C4-2B (cell line): ENCODE measurements at regions not wholly inside any gene's neighbourhood (a gene's known extent, or its start where the extent isn't known, plus 50 kb on each side); places are given as distances from the start of the nearest gene placed in this dataset.

Experiments used
- H3K27ac ChIP-seq: fragments of 450-650 bp; 2 replicates; pipeline ENCODE4 v1.5.1; 2017
- ZFX ChIP-seq: fragments of 450-650 bp; IDR thresholded peaks from 2 replicates; pipeline ENCODE4 v1.6.1; 2017
- TF ChIP-seq, protein P1 (sequence below): fragments of 450-650 bp; conservative IDR thresholded peaks from 2 replicates; pipeline ENCODE4 v1.5.1; 2017; ENCODE audit warnings: mild to moderate bottlenecking

DNA sequence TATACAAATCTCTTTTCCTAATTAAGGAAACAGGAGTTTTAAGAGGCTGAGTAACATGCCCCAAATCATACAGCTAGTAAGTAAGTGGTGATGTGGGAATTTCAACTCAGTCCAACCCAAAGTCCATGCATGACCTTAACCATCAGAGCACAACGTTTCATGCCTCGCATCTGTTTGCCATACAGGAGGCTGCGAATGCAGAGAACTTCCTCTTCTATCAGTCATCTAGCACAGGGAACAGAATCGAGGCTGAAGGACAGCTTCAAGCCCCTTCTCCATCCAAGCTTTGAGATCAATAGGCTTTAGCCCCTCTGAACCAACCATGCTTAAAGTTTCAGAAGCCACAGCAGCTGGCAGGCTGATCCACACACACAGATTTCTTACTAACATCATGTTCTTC, 113.2 kb downstream of the MAFB start:
- H3K27ac ChIP-seq = no peak overlapping the region
- TF ChIP-seq, protein P1, sequence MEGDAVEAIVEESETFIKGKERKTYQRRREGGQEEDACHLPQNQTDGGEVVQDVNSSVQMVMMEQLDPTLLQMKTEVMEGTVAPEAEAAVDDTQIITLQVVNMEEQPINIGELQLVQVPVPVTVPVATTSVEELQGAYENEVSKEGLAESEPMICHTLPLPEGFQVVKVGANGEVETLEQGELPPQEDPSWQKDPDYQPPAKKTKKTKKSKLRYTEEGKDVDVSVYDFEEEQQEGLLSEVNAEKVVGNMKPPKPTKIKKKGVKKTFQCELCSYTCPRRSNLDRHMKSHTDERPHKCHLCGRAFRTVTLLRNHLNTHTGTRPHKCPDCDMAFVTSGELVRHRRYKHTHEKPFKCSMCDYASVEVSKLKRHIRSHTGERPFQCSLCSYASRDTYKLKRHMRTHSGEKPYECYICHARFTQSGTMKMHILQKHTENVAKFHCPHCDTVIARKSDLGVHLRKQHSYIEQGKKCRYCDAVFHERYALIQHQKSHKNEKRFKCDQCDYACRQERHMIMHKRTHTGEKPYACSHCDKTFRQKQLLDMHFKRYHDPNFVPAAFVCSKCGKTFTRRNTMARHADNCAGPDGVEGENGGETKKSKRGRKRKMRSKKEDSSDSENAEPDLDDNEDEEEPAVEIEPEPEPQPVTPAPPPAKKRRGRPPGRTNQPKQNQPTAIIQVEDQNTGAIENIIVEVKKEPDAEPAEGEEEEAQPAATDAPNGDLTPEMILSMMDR = no peak
- TF ChIP-seq ZFX = no peak

DNA sequence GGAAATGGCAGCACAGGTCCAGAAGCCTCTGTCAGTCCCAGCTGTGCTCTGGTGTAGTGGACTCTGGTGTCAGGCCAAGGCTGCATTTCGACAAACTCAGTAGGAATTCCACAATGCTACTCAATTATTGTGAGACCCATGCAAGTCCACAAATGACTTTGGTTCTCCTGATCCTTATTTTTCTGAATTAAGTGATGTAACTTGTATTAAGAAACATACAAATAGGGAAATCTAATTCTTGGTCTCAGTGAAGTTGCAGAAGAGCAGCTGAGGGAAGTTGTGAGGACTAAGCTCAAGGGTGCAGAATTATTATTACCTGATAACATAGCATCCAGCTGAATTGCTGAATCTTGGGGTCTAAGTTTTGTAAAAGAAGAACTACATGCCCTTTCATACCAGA, 116.8 kb downstream of the MAFB start:
- TF ChIP-seq, protein P1 = no peak
- TF ChIP-seq ZFX = no peak
- no peak overlapping the region for H3K27ac ChIP-seq

DNA sequence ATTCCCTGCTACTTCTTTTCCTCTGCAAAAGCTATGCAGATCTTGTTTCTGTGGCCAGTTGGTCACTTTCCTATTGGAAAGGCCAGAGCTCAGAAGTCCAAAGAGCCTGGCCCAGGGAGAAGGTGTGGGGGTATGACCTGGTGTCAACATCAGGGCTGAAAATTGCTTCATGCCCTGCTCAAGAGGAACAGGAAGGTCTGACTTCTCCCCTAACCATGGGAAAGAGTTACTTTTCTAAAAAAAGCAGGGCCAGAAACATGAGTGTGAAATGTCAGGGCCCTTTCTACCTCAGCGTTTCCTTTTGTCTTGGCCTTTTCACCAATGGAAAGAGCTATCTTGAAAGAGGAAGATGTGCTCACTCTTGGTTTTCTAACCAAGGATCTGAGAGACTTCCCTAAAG, 117.4 kb downstream of the MAFB start:
- H3K27ac ChIP-seq = no peak overlapping the region
- TF ChIP-seq, protein P1 = no peak
- TF ChIP-seq ZFX = no peak

DNA sequence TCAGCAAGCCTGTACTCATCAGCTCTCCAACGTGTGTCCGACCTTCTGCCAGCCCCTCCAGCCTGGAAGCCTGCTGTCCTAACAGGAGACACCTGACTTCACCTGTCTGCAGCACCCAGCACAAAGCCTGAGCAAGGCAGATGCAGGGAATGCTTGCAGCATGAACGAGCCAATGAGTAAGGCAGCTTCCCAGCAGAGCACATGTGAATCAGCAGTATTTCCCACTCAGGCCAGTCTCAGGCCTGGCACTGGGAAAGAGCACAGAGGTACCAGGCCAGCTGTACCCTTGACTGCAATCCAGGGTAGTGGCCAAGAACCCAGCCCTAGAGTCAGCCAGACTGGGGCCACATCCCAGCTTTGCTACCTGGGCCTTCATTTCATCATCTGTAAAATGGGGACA, 120.8 kb downstream of the MAFB start:
- no peak overlapping the region for H3K27ac ChIP-seq
- no peak for TF ChIP-seq ZFX
- TF ChIP-seq, protein P1 = no peak

DNA sequence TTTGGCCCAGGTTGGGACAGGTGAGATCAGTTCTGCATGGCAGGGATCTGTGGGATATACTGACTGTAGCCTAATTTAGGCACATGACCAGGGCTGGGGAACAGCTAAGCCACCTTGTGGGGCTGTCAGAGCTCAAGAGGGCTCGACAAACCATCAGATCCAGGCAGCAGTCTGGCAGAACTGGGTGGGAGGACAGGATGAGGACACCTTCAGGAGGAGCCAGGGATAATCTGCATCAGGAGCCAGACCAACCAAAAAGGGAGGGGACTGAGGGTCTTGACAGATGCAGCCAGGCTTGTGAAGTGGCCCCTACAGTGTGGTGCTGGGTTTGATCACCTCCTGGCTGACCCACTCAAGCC, 123.4 kb downstream of the MAFB start:
- no peak for TF ChIP-seq ZFX
- TF ChIP-seq, protein P1 = no peak
- H3K27ac ChIP-seq = no peak overlapping the region

DNA sequence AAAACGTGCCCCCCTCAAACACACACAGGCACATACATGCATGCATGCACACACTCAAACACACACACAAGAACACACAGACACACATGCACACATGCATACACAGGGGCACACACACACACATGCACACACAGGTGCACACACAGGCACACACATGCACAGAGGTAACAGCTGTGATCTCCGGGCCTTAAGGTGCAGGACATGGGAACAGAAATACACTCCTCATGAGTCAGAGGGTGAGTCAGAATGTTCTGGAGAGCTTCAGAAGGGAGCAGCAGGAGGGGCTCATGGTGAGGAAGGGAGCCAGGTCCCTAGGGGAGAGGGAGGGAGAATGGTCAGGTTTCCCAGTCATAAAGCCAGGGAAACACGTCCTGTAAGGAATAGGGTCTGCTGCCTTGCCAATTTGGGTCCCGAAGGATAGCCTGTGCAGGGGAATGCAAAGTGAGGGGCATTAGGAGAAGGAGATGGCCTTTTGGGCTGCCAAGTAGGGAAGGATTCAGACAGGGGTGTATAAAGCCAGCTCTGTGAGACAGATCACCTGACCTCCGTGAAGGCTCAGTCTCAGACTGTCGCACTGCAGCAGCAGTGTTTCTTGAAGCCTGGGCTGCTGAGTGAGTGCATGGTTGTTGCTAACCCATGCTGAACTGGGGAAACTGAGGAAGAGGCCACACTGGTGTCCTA, 123.9 kb downstream of the MAFB start:
- H3K27ac ChIP-seq = no peak overlapping the region
- no peak for TF ChIP-seq ZFX
- TF ChIP-seq, protein P1 = no peak

DNA sequence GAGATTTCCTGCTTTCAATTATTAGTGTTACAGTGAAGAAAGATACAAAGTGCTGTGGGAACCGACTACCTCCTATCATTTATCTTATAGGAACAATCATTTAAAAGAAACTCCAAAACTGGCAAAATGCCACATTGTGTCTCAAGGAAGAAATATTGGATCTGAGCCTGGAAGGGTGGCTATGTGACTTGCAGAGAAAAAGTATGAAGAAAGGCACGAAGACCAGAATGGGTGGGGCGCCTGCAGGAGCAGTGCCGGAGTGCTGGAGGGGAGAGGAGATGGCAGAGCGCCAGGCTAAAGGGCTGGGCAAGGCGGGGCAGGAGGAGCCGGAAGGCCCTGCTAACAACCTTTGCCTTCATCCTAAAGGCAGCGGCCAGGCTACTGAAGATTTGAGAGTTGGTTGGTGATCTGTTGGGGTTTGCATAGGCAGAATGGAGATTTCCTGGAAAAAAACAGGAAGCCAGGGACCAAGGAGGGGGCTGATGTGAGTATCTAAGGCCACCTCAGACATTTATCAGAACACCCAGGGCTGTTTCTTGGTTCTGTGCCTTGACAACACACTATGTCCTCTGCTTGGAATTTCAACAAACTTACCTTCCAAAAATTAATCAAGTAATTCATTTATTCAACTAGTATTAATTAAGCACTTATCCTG, 125.6 kb downstream of the MAFB start:
- TF ChIP-seq ZFX = no peak
- TF ChIP-seq, protein P1 = no peak
- no peak overlapping the region for H3K27ac ChIP-seq
